Heart left ventricle (tissue), 16 donors: ENCODE measurements at regions not wholly inside any gene's neighbourhood (a gene's known extent, or its start where the extent isn't known, plus 50 kb on each side); places are given as distances from the start of the nearest gene placed in this dataset.

Experiments used
- ATAC-seq, 4 donors: fragments of 200-7000 bp; cut with Tn5 transposase; one replicate each; pipeline ENCODE4 v1.9.1; 2020 to 2022; ENCODE audit warnings: moderate library complexity in 4 of 4, mild to moderate bottlenecking in 3 of 4, moderate number of reproducible peaks in 1 of 4
- DNase-seq, 5 donors: peaks; one replicate each; pipeline ENCODE4 v3.0.0-alpha.2; 2020
- H3K27ac ChIP-seq, 12 donors: fragments of 200-600 bp; sonication (generic) in 4 of 12; one replicate each; pipeline versions ENCODE4 v1.5.0 to v1.8.0; 2016 to 2022; ENCODE audit warnings: mild to moderate bottlenecking in 2 of 12
- H3K27me3 ChIP-seq, 9 donors: fragments of 200-600 bp; sonication (generic) in 2 of 9; one replicate each; pipeline versions ENCODE4 v1.5.1 to v1.8.0; 2016 to 2022; ENCODE audit warnings: mild to moderate bottlenecking in 3 of 9
- H3K36me3 ChIP-seq, 9 donors: fragments of 200-600 bp; sonication (generic) in 2 of 9; one replicate each; pipeline versions ENCODE4 v1.5.0 to v1.8.0; 2018 to 2022; ENCODE audit warnings: mild to moderate bottlenecking in 2 of 9
- H3K4me1 ChIP-seq, 12 donors: fragments of 200-600 bp; sonication (generic) in 4 of 12; one replicate each; pipeline versions ENCODE4 v1.5.0 to v1.8.0; 2016 to 2022; ENCODE audit warnings: mild to moderate bottlenecking in 3 of 12
- H3K4me3 ChIP-seq, 12 donors: fragments of 200-600 bp; sonication (generic) in 4 of 12; one replicate each; pipeline versions ENCODE4 v1.5.0 to v1.8.0; 2017 to 2022; ENCODE audit warnings: mild to moderate bottlenecking in 9 of 12, moderate library complexity in 4 of 12
- H3K9me3 ChIP-seq, 12 donors: fragments of 200-600 bp; sonication (generic) in 4 of 12; one replicate each; pipeline versions ENCODE4 v1.5.0 to v1.8.0; 2016 to 2022; ENCODE audit warnings: mild to moderate bottlenecking in 1 of 12
- CTCF ChIP-seq, 12 donors: fragments of 200-600 bp; sonication (generic) in 4 of 12; IDR thresholded peaks; one replicate each; pipeline versions ENCODE4 v1.5.0 to v1.8.0; 2018 to 2022; ENCODE audit warnings: antibody characterized with exemption in 12 of 12, mild to moderate bottlenecking in 5 of 12
- POLR2A ChIP-seq, 2 donors: fragments of 450-650 bp; IDR thresholded peaks; one replicate each; pipeline ENCODE4 v1.6.1; 2017; ENCODE audit warnings: antibody characterized with exemption in 2 of 2, mild to moderate bottlenecking in 2 of 2, moderate library complexity in 2 of 2
- WGBS, 4 donors: extraction: QIAGEN DNeasy Blood & Tissue Kit in 2 of 4; methylation state at CpG; one replicate each; pipeline versions ENCODE4 v1.1.5 to v1.1.7; 2013 to 2018; 5-methylcytosine and 5-hydroxymethylcytosine counted together
- intact Hi-C, 10 donors: fragments of 100-400 bp; cut with DNase I; formaldehyde crosslinking; loops; one replicate each; pipeline versions ENCODE4 v1.11.1 to v1.14.2; 2022
- donor health status: ischemic (EF 13 %, LVEDD 7.1; RV severe dilation, severe dysfunction).
- donor health status: healthy with polysubstance abuse.
- donor health status: DM: no; HTN: yes; CAD: no.
- donor health status: DM: no; HTN: no; CAD: no.
- donor health status: ischemic (EF 25% LVEDD 6.9; RV normal size, moderate dysfunction).
- donor health status: ischemic (EF 25% LVEDD 5.7; RV mildly dilated, moderate dysfunction).
- donor health status: healthy.
- donor health status: DM: yes; HTN: yes; CAD: no.
- donor health status: ischemic (EF 35%, LVEDD 5.7; RV mildly dilated, moderate dysfunction).
- donor health status: nonischemic (EF 11% LVEDD 7.7; RV severe dilation, severe dysfunction).
- donor health status: DM: yes; HTN: yes; CAD: no.
- donor health status: PGD.
- donor health status: ischemic (EF 29% LVEDD 5.4; RV normal size, mild dysfunction).
- donor health status: nonischemic (EF 23%, LVEDD 6.1; RV moderate dilation, normal function).

GRCh38 chr2:145914716-145915115 is 1394.8 kb upstream of the ZEB2 start:
- WGBS, 4 donors: 56 to 68% (median 58%) methylated on average over 4 of the region's 4 CpGs
- no peaks in the 10 kb centered on the region for H3K27me3 ChIP-seq
- H3K36me3 ChIP-seq: no peaks in the 10 kb centered on the region
- intact Hi-C loops: no loop called here
- no peak for DNase-seq
- H3K4me1 ChIP-seq: no peaks in the 10 kb centered on the region
- no peak overlapping the region for H3K4me3 ChIP-seq
- no peak for ATAC-seq
- H3K27ac ChIP-seq: no peak overlapping the region
- H3K9me3 ChIP-seq: no peaks in the 10 kb centered on the region
- TF ChIP-seq POLR2A (IDR thresholded peaks at IDR 0.05): no peak
- no peak for TF ChIP-seq CTCF (IDR thresholded peaks at IDR 0.05)

GRCh38 chr2:145910416-145910815 is 1390.5 kb upstream of the ZEB2 start:
- no peak for TF ChIP-seq POLR2A (IDR thresholded peaks at IDR 0.05)
- no peak for TF ChIP-seq CTCF (IDR thresholded peaks at IDR 0.05)
- DNase-seq (no peak), ATAC-seq (no peak)
- Histone ChIP-seq H3K9me3 (no peaks in the 10 kb centered on the region), H3K4me1 (no peaks in the 10 kb centered on the region), H3K27ac (no peak overlapping the region), H3K36me3 (no peaks in the 10 kb centered on the region), H3K27me3 (no peaks in the 10 kb centered on the region), H3K4me3 (no peak overlapping the region)
- 83 to 90% (median 84%) methylated on average over 4 of the region's 4 CpGs for WGBS, 4 donors
- intact Hi-C loops: no loop called here

GRCh38 chr2:145909766-145910165 is 1389.8 kb upstream of the ZEB2 start:
- intact Hi-C loops: no loop called here
- Histone ChIP-seq H3K4me3 (no peak overlapping the region), H3K9me3 (no peaks in the 10 kb centered on the region), H3K4me1 (no peaks in the 10 kb centered on the region), H3K27ac (no peak overlapping the region), H3K27me3 (no peaks in the 10 kb centered on the region), H3K36me3 (no peaks in the 10 kb centered on the region)
- TF ChIP-seq POLR2A (IDR thresholded peaks at IDR 0.05) (no peak), CTCF (IDR thresholded peaks at IDR 0.05) (no peak)
- DNase-seq (no peak), ATAC-seq (no peak)

GRCh38 chr2:145909175-145909755 is 1389.3 kb upstream of the ZEB2 start:
- Histone ChIP-seq H3K27ac (no peak overlapping the region), H3K9me3 (no peaks in the 10 kb centered on the region), H3K4me1 (no peaks in the 10 kb centered on the region), H3K27me3 (no peaks in the 10 kb centered on the region), H3K36me3 (no peaks in the 10 kb centered on the region), H3K4me3 (no peak overlapping the region)
- 71 to 85% (median 77%) methylated on average over 5 of the region's 5 CpGs for WGBS, 4 donors
- TF ChIP-seq CTCF (IDR thresholded peaks at IDR 0.05): no peak
- no peak for TF ChIP-seq POLR2A (IDR thresholded peaks at IDR 0.05)
- intact Hi-C loops: no loop called here
- DNase-seq (no peak), ATAC-seq (no peak)
